ENCODE measurements at regions not wholly inside any gene's neighbourhood (a gene's known extent, or its start where the extent isn't known, plus 50 kb on each side); places are given as distances from the start of the nearest gene placed in this dataset.

DNA sequence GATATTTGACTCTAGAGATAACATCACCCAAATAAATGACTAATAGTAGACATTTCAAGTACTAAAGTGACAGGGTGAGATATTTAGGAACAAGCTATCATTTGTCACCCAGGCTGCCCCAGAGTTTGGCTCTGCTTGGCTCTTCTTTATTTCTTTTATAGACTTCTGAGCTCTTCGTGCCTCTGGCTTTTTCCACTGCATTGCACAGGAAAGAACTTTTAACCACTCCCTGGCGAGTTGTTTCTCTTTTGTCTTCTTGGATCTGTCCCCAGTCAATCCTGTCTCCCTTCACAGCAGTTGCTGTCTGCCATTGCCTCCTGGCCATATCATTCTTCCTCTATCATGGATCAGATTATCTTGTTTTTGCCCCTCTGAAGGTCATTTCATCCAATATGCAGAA lies 339.2 kb upstream of the DCBLD2 start:
- TF ChIP-seq, protein P1, sequence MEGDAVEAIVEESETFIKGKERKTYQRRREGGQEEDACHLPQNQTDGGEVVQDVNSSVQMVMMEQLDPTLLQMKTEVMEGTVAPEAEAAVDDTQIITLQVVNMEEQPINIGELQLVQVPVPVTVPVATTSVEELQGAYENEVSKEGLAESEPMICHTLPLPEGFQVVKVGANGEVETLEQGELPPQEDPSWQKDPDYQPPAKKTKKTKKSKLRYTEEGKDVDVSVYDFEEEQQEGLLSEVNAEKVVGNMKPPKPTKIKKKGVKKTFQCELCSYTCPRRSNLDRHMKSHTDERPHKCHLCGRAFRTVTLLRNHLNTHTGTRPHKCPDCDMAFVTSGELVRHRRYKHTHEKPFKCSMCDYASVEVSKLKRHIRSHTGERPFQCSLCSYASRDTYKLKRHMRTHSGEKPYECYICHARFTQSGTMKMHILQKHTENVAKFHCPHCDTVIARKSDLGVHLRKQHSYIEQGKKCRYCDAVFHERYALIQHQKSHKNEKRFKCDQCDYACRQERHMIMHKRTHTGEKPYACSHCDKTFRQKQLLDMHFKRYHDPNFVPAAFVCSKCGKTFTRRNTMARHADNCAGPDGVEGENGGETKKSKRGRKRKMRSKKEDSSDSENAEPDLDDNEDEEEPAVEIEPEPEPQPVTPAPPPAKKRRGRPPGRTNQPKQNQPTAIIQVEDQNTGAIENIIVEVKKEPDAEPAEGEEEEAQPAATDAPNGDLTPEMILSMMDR (IDR thresholded peaks at IDR 0.05), result no peak
- no peak for TF ChIP-seq POLR2A (IDR thresholded peaks at IDR 0.05)
